GM10248 (cell line): ENCODE measurements at regions not wholly inside any gene's neighbourhood (a gene's known extent, or its start where the extent isn't known, plus 50 kb on each side); places are given as distances from the start of the nearest gene placed in this dataset.

Experiments
- CTCF ChIA-PET: fragments of 300-600 bp; sonication (Branson Sonifier 250); formaldehyde crosslinking; extraction: SDS; loops from one replicate; lab custom pipeline; 2021; ENCODE audit warnings: antibody characterized with exemption; lab: Yijun Ruan, JAX
- POLR2A ChIA-PET: fragments of 350-650 bp; sonication (Branson Sonifier 250); formaldehyde crosslinking; extraction: SDS; loops from one replicate; lab custom pipeline; 2020; ENCODE audit warnings: antibody characterized with exemption; lab: Yijun Ruan, JAX
- DNase-seq: peaks from one replicate; pipeline ENCODE4 v3.0.0; 2012; ENCODE audit errors: extremely low spot score
- TF ChIP-seq, protein P1 (sequence below): IDR thresholded peaks from 2 replicates; pipeline ENCODE4 v1.5.1; 2012; ENCODE audit warnings: mild to moderate bottlenecking, low read depth; ENCODE audit errors: extremely low read depth, missing control alignments, control extremely low read depth

DNA sequence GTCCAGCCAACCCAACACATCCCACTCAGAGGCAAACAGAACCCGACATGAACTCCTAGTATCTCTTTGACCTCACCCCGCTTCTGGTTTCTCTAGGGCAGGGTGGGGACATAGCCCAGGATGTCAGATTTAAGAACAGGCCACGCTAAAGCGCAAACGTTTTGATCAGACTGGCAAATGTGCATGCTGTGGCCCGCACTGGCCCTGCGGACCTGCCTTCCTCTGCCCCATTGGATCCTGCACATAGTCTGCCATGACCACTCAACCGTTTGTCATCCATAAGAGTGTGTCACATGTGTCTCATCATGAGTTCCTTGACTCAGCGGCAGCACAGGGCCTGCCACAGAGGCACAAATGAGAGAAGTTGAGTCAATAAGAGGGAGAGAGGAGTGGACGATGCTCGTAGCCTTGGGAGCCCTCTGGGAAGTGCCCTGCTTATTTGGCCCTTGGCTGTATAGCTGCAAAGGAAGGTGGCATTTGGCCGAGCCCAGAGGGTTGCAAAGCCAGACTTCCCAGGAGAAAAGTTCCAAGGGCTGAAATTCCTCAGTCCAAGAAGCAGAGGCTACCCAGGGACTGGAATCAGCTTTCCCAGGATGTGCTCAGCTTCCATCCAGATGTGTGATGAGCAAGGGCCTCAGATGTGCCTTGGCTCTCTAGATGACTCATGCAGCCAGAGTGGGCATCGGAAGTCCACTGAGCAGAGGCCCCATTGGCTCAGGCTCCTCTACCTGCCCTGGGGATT lies 55.5 kb upstream of the SLCO2A1 start:
- ChIA-PET CTCF (no interaction called here), POLR2A (no interaction called here)
- no peak for DNase-seq
- TF ChIP-seq, protein P1, sequence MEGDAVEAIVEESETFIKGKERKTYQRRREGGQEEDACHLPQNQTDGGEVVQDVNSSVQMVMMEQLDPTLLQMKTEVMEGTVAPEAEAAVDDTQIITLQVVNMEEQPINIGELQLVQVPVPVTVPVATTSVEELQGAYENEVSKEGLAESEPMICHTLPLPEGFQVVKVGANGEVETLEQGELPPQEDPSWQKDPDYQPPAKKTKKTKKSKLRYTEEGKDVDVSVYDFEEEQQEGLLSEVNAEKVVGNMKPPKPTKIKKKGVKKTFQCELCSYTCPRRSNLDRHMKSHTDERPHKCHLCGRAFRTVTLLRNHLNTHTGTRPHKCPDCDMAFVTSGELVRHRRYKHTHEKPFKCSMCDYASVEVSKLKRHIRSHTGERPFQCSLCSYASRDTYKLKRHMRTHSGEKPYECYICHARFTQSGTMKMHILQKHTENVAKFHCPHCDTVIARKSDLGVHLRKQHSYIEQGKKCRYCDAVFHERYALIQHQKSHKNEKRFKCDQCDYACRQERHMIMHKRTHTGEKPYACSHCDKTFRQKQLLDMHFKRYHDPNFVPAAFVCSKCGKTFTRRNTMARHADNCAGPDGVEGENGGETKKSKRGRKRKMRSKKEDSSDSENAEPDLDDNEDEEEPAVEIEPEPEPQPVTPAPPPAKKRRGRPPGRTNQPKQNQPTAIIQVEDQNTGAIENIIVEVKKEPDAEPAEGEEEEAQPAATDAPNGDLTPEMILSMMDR: no peak

DNA sequence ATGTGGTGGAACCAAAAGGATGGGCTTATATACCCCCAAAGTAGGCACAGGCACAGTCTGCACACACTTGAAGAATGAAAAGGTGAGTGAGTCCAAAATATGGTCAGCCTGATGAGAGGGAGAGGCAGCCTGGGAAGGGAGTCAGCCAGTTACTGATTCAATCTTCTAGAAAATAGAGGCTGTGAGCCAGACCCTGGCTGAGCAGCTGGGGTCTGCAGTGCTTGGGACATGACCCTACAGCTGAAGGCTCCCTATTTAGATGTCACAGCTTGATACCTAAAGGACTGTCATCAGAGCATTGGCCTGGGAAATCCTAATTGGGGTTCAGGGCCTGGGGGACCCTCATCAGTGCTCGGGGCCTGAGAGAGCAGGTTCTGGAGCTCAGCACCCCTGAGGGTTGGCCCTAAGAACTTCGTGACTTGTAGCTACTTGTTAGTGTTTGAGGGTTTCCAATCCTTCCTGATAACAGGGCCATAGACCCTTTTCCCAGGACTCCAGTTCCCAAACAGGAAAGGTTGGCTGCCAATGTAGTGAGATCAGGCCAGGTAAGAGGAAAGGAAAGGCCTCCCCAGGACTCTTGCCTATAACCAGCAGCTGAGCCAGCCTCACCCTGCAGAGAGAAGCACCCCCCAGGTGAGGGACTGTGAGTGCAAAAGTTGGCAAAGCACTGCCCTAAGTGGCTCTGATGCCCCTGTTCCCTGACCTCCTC lies 54.7 kb upstream of the SLCO2A1 start:
- POLR2A ChIA-PET: no interaction called here
- CTCF ChIA-PET: no interaction called here
- no peak for DNase-seq

DNA sequence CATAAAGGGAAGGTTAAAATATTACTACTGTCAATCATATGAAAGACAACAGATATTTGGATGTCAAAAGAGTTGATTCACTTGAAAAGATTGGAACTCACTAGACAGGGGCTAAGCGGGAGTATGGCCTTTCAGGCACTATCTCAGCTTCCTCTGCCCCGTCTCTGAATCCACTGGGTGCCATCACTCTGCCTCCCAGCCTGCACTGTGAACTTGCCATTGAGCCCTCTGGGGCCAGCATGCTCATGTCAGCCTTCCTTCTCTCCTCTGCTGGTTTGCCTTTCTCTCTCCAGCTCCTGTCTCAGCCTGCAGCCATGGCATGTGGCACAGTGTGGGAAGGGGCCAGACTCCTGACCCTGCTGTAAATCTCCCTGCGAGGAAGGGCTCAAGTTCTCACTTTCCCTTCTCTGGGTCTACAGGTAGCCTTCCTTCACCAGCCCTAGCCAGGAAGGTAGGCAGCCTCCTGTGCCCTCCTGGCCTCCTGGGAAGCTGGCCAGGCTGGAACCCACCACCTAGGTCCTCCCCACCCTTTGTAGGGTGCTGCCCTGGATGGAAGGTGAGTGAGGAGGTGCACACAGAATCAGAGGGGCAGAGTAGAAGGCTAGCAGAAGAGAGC lies 54.0 kb upstream of the SLCO2A1 start:
- CTCF ChIA-PET: no interaction called here
- POLR2A ChIA-PET: no interaction called here
- TF ChIP-seq, protein P1: no peak
- DNase-seq: no peak

More for the DNA sequence above, 54.7 kb upstream of the SLCO2A1 start:
- TF ChIP-seq, protein P1: no peak

DNA sequence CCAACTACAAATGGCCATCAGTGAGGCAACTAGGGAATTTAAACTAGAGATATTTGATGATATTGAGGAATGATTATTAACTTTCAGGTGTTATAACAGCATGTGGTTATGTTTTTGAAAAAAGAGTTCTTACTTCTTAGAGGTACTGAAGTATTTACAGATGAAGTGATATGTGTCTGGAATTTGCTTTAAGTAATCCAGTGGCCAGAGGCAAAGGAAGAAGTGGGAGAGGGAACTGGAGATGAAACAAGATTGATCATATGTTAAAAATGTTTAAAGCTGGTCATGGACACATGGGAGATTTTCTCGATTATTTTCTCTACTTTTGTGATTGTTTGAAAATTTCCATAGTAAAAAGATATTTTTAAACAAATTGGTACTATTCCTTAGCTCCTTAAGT lies 53.3 kb upstream of the SLCO2A1 start:
- CTCF ChIA-PET: interaction anchor here (1.2 kb wide), 1 partner anchor 15 kb away, joined by 3 read pairs; no protein-coding TSS in a partner anchor
- TF ChIP-seq, protein P1: no peak
- DNase-seq: no peak
- POLR2A ChIA-PET: no interaction called here

DNA sequence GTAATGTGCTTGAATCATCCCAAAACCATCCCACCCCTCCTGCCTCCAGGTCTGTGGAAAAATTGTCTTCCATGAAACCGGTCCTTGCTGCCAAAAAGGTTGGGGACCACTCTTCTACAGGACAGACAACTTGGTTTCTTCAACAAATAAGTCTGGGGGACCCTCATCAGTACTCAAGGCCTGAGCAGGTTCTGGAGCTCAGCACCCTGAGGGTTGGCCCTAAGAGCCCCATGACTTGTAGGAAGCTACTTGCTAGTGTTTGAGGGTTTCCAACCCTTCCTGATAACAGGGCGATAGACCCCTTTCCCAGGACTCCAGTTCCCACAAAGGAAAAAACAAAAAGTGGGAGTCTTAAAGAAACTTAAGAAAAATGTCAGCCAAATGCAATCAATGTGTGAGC lies 52.9 kb upstream of the SLCO2A1 start:
- DNase-seq: no peak
- ChIA-PET CTCF (interaction anchor here (1.2 kb wide), 1 partner anchor 15 kb away, joined by 3 read pairs; no protein-coding TSS in a partner anchor), POLR2A (no interaction called here)
- TF ChIP-seq, protein P1: no peak

DNA sequence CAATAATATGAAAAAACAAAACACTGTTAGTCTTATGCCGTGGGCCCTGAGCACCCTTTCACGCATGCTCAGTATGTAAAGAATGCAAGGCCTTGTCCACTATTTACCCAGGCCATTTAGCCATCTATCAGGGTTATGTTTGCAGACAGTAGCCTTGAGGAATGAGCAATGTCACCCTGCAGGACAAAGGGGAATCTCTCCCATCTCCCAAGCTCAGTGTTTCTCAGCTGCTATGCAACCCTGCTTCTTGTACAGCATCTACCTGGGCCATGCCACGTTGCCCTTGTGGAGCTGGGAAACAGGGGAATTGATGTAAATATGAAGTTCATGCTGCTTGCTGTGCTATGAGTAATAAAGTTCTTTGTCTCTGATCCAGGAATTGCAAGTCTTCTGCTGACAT lies 51.5 kb upstream of the SLCO2A1 start:
- DNase-seq: no peak
- TF ChIP-seq, protein P1: no peak
- ChIA-PET POLR2A (no interaction called here), CTCF (no interaction called here)
